HL-60 (cell line): ENCODE measurements at regions not wholly inside any gene's neighbourhood (a gene's known extent, or its start where the extent isn't known, plus 50 kb on each side); places are given as distances from the start of the nearest gene placed in this dataset.

Experiments used
- CTCF ChIP-seq: IDR thresholded peaks from one replicate; pipeline ENCODE4 v1.5.1; 2011; ENCODE audit warnings: low read length, control low read depth, inconsistent platforms; ENCODE audit not compliant: insufficient read depth
- POLR2AphosphoS5 ChIP-seq: IDR thresholded peaks from 2 replicates; pipeline ENCODE4 v1.6.1; 2012; ENCODE audit warnings: low read depth
- TF ChIP-seq, protein P1 (sequence below): IDR thresholded peaks from 2 replicates; pipeline ENCODE4 v1.6.1; 2012; ENCODE audit warnings: low read depth; ENCODE audit not compliant: insufficient replicate concordance

- TF ChIP-seq, protein P1, sequence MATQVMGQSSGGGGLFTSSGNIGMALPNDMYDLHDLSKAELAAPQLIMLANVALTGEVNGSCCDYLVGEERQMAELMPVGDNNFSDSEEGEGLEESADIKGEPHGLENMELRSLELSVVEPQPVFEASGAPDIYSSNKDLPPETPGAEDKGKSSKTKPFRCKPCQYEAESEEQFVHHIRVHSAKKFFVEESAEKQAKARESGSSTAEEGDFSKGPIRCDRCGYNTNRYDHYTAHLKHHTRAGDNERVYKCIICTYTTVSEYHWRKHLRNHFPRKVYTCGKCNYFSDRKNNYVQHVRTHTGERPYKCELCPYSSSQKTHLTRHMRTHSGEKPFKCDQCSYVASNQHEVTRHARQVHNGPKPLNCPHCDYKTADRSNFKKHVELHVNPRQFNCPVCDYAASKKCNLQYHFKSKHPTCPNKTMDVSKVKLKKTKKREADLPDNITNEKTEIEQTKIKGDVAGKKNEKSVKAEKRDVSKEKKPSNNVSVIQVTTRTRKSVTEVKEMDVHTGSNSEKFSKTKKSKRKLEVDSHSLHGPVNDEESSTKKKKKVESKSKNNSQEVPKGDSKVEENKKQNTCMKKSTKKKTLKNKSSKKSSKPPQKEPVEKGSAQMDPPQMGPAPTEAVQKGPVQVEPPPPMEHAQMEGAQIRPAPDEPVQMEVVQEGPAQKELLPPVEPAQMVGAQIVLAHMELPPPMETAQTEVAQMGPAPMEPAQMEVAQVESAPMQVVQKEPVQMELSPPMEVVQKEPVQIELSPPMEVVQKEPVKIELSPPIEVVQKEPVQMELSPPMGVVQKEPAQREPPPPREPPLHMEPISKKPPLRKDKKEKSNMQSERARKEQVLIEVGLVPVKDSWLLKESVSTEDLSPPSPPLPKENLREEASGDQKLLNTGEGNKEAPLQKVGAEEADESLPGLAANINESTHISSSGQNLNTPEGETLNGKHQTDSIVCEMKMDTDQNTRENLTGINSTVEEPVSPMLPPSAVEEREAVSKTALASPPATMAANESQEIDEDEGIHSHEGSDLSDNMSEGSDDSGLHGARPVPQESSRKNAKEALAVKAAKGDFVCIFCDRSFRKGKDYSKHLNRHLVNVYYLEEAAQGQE: no peak
- TF ChIP-seq CTCF (no peak), POLR2AphosphoS5 (no peak)
Measured at GRCh38 chr21:32934829-32935228, 90.9 kb upstream of the OLIG2 start.
